Mesenchymal stem cell (in vitro differentiated cells and primary cell): ENCODE measurements at regions not wholly inside any gene's neighbourhood (a gene's known extent, or its start where the extent isn't known, plus 50 kb on each side); places are given as distances from the start of the nearest gene placed in this dataset.
A peak's percentile ranks its signal among the peaks of the same experiment; 100 is the strongest.

Source experiments
- DNase-seq: peaks from one replicate; pipeline ENCODE4 v3.0.0-alpha.2; 2013
- H2AFZ ChIP-seq: one replicate; pipeline ENCODE4 v1.6.1; 2013; ENCODE audit warnings: low read depth, mild to moderate bottlenecking, control low read depth, inconsistent platforms, low read length, moderate library complexity
- H2AK5ac ChIP-seq: 2 replicates; pipeline ENCODE4 v1.6.1; 2013; ENCODE audit warnings: low read length, moderate library complexity, mild to moderate bottlenecking, inconsistent platforms; ENCODE audit not compliant: severe bottlenecking
- H2BK120ac ChIP-seq: one replicate; pipeline ENCODE4 v1.6.1; 2013; ENCODE audit warnings: low read depth, mild to moderate bottlenecking, inconsistent platforms, low read length, moderate library complexity
- H2BK12ac ChIP-seq, 2 experiments: one replicate each; pipeline ENCODE4 v1.6.1; 2013; ENCODE audit warnings: inconsistent platforms in 2 of 2, low read length in 2 of 2, mild to moderate bottlenecking in 2 of 2, moderate library complexity in 2 of 2, control low read depth in 1 of 2
- H2BK15ac ChIP-seq: one replicate; pipeline ENCODE4 v1.6.1; 2013; ENCODE audit warnings: mild to moderate bottlenecking, low read depth, inconsistent platforms; ENCODE audit not compliant: poor library complexity, severe bottlenecking
- H2BK5ac ChIP-seq: 2 replicates; pipeline ENCODE4 v1.6.1; 2013; ENCODE audit warnings: low read depth, mild to moderate bottlenecking, low read length, control low read depth, inconsistent platforms; ENCODE audit not compliant: poor library complexity, severe bottlenecking
- H3K14ac ChIP-seq, 2 experiments: one replicate each; pipeline ENCODE4 v1.6.1; 2013; ENCODE audit warnings: inconsistent platforms in 2 of 2, low read length in 2 of 2, control low read depth in 1 of 2, mild to moderate bottlenecking in 1 of 2, moderate library complexity in 1 of 2
- H3K18ac ChIP-seq, 2 experiments: one replicate each; pipeline ENCODE4 v1.6.1; 2013; ENCODE audit warnings: inconsistent platforms in 2 of 2, low read length in 2 of 2, control low read depth in 1 of 2, low read depth in 1 of 2, mild to moderate bottlenecking in 1 of 2
- H3K23ac ChIP-seq, 2 experiments: one replicate each; pipeline ENCODE4 v1.6.1; 2013; ENCODE audit warnings: inconsistent platforms in 2 of 2, low read length in 2 of 2, mild to moderate bottlenecking in 2 of 2, moderate library complexity in 2 of 2, control low read depth in 1 of 2
- H3K27ac ChIP-seq: 2 replicates; pipeline ENCODE4 v1.5.1; 2013; ENCODE audit warnings: mild to moderate bottlenecking, moderate library complexity, low read length, control low read depth, inconsistent platforms; ENCODE audit not compliant: poor library complexity, severe bottlenecking
- H3K27me3 ChIP-seq, 2 experiments: 2 replicates each; pipeline versions ENCODE4 v1.6.1 to v1.7.0; 2013; ENCODE audit warnings: low read length in 2 of 2, mild to moderate bottlenecking in 2 of 2, moderate library complexity in 2 of 2, control low read depth in 1 of 2, inconsistent platforms in 1 of 2; ENCODE audit not compliant: control insufficient read depth in 1 of 2, insufficient read depth in 1 of 2
- H3K36me3 ChIP-seq, 2 experiments: 2 replicates each; pipeline versions ENCODE4 v1.6.1 to v1.7.0; 2013; ENCODE audit warnings: low read length in 2 of 2, control low read depth in 1 of 2, inconsistent platforms in 1 of 2, low read depth in 1 of 2, mild to moderate bottlenecking in 1 of 2; ENCODE audit not compliant: insufficient read depth in 2 of 2, control insufficient read depth in 1 of 2
- H3K4ac ChIP-seq, 2 experiments: one replicate each; pipeline ENCODE4 v1.6.1; 2013; ENCODE audit warnings: inconsistent platforms in 2 of 2, low read length in 2 of 2, mild to moderate bottlenecking in 2 of 2, moderate library complexity in 2 of 2, control low read depth in 1 of 2, low read depth in 1 of 2
- H3K4me1 ChIP-seq: 2 replicates; pipeline ENCODE4 v1.6.1; 2013; ENCODE audit warnings: low read depth, low read length, control low read depth; ENCODE audit not compliant: control insufficient read depth, insufficient read depth
- H3K4me2 ChIP-seq: 2 replicates; pipeline ENCODE4 v1.6.1; 2013; ENCODE audit warnings: low read length, mild to moderate bottlenecking, inconsistent platforms; ENCODE audit not compliant: poor library complexity, severe bottlenecking
- H3K4me3 ChIP-seq, 2 experiments: 2 replicates each; pipeline versions ENCODE4 v1.5.1 to v1.7.0; 2013; ENCODE audit warnings: low read length in 2 of 2, mild to moderate bottlenecking in 2 of 2, control low read depth in 1 of 2, low read depth in 1 of 2; ENCODE audit not compliant: insufficient read depth in 1 of 2
- H3K79me1 ChIP-seq: replicated peaks from 2 replicates; pipeline ENCODE4 v1.6.1; 2013; ENCODE audit warnings: mild to moderate bottlenecking, control low read depth, low read length, inconsistent platforms; ENCODE audit not compliant: poor library complexity, severe bottlenecking
- H3K9ac ChIP-seq: 2 replicates; pipeline ENCODE4 v1.7.0; 2013; ENCODE audit warnings: mild to moderate bottlenecking, low read length, moderate library complexity
- H3K9me3 ChIP-seq: 2 replicates; pipeline ENCODE4 v1.7.0; 2013; ENCODE audit warnings: mild to moderate bottlenecking, low read length; ENCODE audit not compliant: control insufficient read depth
- H4K8ac ChIP-seq: one replicate; pipeline ENCODE4 v1.6.1; 2013; ENCODE audit warnings: inconsistent platforms, mild to moderate bottlenecking, low read length, moderate library complexity
- H4K91ac ChIP-seq: one replicate; pipeline ENCODE4 v1.6.1; 2013; ENCODE audit warnings: mild to moderate bottlenecking, low read length, inconsistent platforms
- WGBS: methylation state at CpG from one replicate; pipeline ENCODE4 v1.1.7; 2013; ENCODE audit warnings: mixed read lengths; 5-methylcytosine and 5-hydroxymethylcytosine counted together

DNA sequence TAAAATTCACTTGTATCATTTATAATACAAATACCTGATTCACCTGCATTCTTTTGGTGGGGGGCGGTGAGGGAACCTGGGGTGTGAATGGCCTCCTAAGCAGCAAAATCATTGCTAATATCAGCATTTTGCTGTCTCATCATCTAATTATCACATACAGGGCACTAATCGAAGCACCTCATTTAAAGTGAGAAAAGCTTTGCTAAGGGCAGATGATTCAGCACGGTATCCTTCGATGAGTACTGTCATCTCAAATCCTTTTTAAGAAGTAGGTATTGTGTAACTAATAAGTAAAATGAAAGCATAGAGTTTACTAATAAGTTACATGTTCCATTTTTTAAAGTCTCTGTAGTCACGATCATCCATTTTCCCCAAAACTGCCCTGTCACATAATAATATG is 278.1 kb upstream of the SOX5 start:
- Histone ChIP-seq H2BK5ac (no peak overlapping the region), H3K4me3 (no peak overlapping the region), H3K4ac (no peak overlapping the region), H3K4me2 (peak overlapping the region; percentile 28), H3K18ac (no peak overlapping the region), H2BK12ac (no peak overlapping the region), H3K9me3 (no peaks in the 10 kb centered on the region), H2BK15ac (no peak overlapping the region), H4K91ac (no peak overlapping the region), H2AK5ac (no peak overlapping the region), H3K9ac (peak overlapping the region; percentile 19), H3K4me1 (peaks cover 7% of the 10 kb centered on the region), H3K27ac (no peak overlapping the region), H3K27me3 (no peaks in the 10 kb centered on the region), H3K23ac (no peak overlapping the region), H3K36me3 (no peaks in the 10 kb centered on the region), H2BK120ac (no peak overlapping the region), H4K8ac (no peak overlapping the region), H3K14ac (no peak overlapping the region), H2AFZ (no peak overlapping the region), H3K79me1 (no peaks in the 10 kb centered on the region)
- 100% methylated on average over 1 of the region's 5 CpGs for WGBS
- DNase-seq = peak; percentile 21

DNA sequence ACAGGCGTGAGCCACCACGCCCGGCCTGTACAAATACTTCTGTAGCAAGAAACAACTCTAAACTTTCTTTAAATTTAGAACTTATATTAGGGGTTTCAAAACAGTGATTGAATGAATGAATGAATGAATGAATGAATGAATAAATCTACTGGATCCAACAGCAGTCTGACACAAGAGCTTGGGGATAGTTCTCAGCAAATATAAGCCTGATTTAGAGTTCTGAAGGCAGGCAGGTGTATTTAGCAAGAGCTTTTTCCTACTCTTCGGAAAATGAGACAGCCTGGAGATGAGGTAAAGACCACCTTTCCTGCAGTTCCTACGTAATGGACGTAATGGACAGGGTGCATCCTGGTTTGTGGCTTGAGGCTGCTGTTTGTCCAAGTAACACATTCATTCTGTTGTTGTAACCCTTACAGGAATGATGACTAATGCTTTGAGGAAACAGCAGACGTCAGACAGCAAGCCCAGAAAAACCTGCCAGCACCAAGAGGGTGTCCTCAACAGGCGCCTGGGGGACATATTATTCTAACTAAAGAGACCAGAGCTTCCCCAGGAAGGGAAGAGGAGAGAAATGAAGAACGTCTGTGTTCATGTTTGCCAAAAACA is 277.4 kb upstream of the SOX5 start:
- Histone ChIP-seq H3K9me3 (no peaks in the 10 kb centered on the region), H3K14ac (no peak overlapping the region), H3K27ac (no peak overlapping the region), H4K8ac (no peak overlapping the region), H3K4ac (no peak overlapping the region), H3K36me3 (no peaks in the 10 kb centered on the region), H3K18ac (no peak overlapping the region), H3K4me2 (no peak overlapping the region), H2AFZ (no peak overlapping the region), H2BK15ac (no peak overlapping the region), H3K79me1 (no peaks in the 10 kb centered on the region), H4K91ac (no peak overlapping the region), H3K27me3 (no peaks in the 10 kb centered on the region), H3K4me1 (peaks cover 7% of the 10 kb centered on the region), H3K23ac (no peak overlapping the region), H2BK12ac (no peak overlapping the region), H3K4me3 (no peak overlapping the region), H3K9ac (peak overlapping the region; percentile 19), H2AK5ac (no peak overlapping the region), H2BK120ac (no peak overlapping the region), H2BK5ac (no peak overlapping the region)
- WGBS = 45% methylated on average over 8 of the region's 9 CpGs
- DNase-seq = peak; percentile 90

DNA sequence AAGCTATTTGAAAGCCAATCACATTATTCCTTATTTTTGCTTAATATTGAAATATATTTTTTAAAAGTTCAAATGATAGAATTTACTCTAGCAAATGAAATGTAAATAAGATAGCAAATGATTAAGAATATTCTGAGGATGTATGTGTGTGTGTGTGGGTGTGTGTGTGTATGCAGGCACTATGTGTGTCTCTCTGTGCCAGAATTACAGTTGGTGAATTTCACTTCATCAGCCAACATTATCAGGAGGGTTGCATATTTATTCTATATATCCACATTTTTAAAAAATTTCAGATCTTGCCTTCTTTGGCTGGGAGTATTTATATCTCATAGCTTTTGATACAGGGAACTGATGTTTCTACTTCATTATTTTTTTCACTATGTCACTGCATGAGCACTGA is 274.9 kb upstream of the SOX5 start:
- Histone ChIP-seq H3K4ac (no peak overlapping the region), H3K4me3 (no peak overlapping the region), H3K23ac (no peak overlapping the region), H4K91ac (no peak overlapping the region), H3K27ac (no peak overlapping the region), H3K27me3 (no peaks in the 10 kb centered on the region), H3K79me1 (no peaks in the 10 kb centered on the region), H3K9me3 (no peaks in the 10 kb centered on the region), H3K36me3 (no peaks in the 10 kb centered on the region), H2BK15ac (no peak overlapping the region), H4K8ac (no peak overlapping the region), H3K14ac (no peak overlapping the region), H3K4me2 (no peak overlapping the region), H3K9ac (no peak overlapping the region), H3K18ac (no peak overlapping the region), H2BK120ac (no peak overlapping the region), H2AK5ac (no peak overlapping the region), H3K4me1 (peaks cover 7% of the 10 kb centered on the region), H2BK5ac (no peak overlapping the region), H2AFZ (no peak overlapping the region), H2BK12ac (no peak overlapping the region)
- DNase-seq = no peak

DNA sequence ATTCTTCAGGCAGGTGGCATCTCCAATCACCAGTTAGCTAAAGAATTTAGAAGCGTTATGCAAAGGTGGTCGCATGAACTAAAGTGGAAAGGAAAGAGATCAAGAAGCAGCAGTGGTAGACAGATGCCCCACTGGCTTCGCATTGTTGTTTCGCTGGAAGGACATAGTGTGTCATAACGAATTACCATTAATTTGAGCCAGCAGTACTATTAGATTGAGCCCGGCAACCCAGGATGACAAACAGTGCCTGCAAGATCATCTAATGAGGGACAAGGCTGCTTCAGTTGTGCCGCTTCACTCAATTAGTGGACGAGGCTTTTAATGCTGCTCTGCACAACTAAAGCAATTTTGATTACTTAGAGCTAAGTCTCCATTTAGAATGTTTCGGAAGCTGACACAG is 274.5 kb upstream of the SOX5 start:
- no peak overlapping the region for H3K23ac ChIP-seq
- no peak overlapping the region for H3K18ac ChIP-seq
- no peak overlapping the region for H2AFZ ChIP-seq
- no peak overlapping the region for H2BK5ac ChIP-seq
- H2BK120ac ChIP-seq = no peak overlapping the region
- H3K27ac ChIP-seq = no peak overlapping the region
- H3K36me3 ChIP-seq = no peaks in the 10 kb centered on the region
- 97% methylated on average over 8 of the region's 9 CpGs for WGBS
- no peak overlapping the region for H3K9ac ChIP-seq
- no peak overlapping the region for H4K91ac ChIP-seq
- no peak overlapping the region for H2AK5ac ChIP-seq
- H3K4ac ChIP-seq = no peak overlapping the region
- no peak overlapping the region for H3K14ac ChIP-seq
- no peak overlapping the region for H2BK15ac ChIP-seq
- H3K9me3 ChIP-seq = no peaks in the 10 kb centered on the region
- peaks cover 6% of the 10 kb centered on the region for H3K4me1 ChIP-seq
- H3K4me3 ChIP-seq = no peak overlapping the region
- no peak overlapping the region for H4K8ac ChIP-seq
- H3K4me2 ChIP-seq = no peak overlapping the region
- no peak for DNase-seq
- peak overlapping the region in 1 of 2 experiments; percentile 3 for H2BK12ac ChIP-seq
- H3K27me3 ChIP-seq = no peaks in the 10 kb centered on the region
- H3K79me1 ChIP-seq = no peaks in the 10 kb centered on the region
